Cerebellar cortex (tissue), 1 donor: ENCODE measurements at regions not wholly inside any gene's neighbourhood (a gene's known extent, or its start where the extent isn't known, plus 50 kb on each side); places are given as distances from the start of the nearest gene placed in this dataset.
"Not testable (repeated sequence)": the region's sequence is repeated elsewhere in the genome, so short reads cannot be mapped to it uniquely, and the experiment has no call there.

Experiments
- DNase-seq: peaks from one replicate; pipeline ENCODE4 v3.0.0-alpha.2; 2015; ENCODE audit warnings: low spot score

GRCh38 chr18:26650310-26651268 lies 102.2 kb upstream of the KCTD1 start:
- DNase-seq: no peak

GRCh38 chr18:26649193-26649543 lies 100.8 kb upstream of the KCTD1 start:
- no peak for DNase-seq

GRCh38 chr18:26648509-26649192 lies 100.3 kb upstream of the KCTD1 start:
- DNase-seq: no peak

- DNase-seq: no peak
These were observed 98.5 kb upstream of the KCTD1 start for GRCh38 chr18:26646901-26647300.

- no peak for DNase-seq
These were observed 94.3 kb upstream of the KCTD1 start for GRCh38 chr18:26642440-26643348.

- no peak for DNase-seq
These were observed 92.2 kb upstream of the KCTD1 start for GRCh38 chr18:26640541-26640940.

GRCh38 chr18:26639149-26639548 lies 90.8 kb upstream of the KCTD1 start:
- DNase-seq: no peak

- DNase-seq: no peak
These were observed 89.6 kb upstream of the KCTD1 start for GRCh38 chr18:26637983-26638382.

- DNase-seq: no peak
These were observed 89.0 kb upstream of the KCTD1 start for GRCh38 chr18:26637324-26637723.

GRCh38 chr18:26635466-26635865 lies 87.1 kb upstream of the KCTD1 start:
- no peak for DNase-seq

GRCh38 chr18:26634631-26635030 lies 86.3 kb upstream of the KCTD1 start:
- no peak for DNase-seq

- no peak for DNase-seq
These were observed 82.8 kb upstream of the KCTD1 start for GRCh38 chr18:26631135-26631534.

- no peak for DNase-seq
These were observed 82.2 kb upstream of the KCTD1 start for GRCh38 chr18:26630596-26630995.

GRCh38 chr18:26628017-26628416 lies 79.7 kb upstream of the KCTD1 start:
- DNase-seq: no peak

- no peak for DNase-seq
These were observed 76.1 kb upstream of the KCTD1 start for GRCh38 chr18:26624443-26624842.

GRCh38 chr18:26623314-26623713 lies 75.0 kb upstream of the KCTD1 start:
- DNase-seq: not testable (repeated sequence)

- DNase-seq: peak; percentile 35
These were observed 73.0 kb upstream of the KCTD1 start for GRCh38 chr18:26621161-26622026.

- no peak for DNase-seq
These were observed 71.0 kb upstream of the KCTD1 start for GRCh38 chr18:26619350-26619749.

- no peak for DNase-seq
These were observed 69.8 kb upstream of the KCTD1 start for GRCh38 chr18:26618135-26618534.

- DNase-seq: no peak
These were observed 68.8 kb upstream of the KCTD1 start for GRCh38 chr18:26617151-26617554.

- DNase-seq: no peak
These were observed 66.0 kb upstream of the KCTD1 start for GRCh38 chr18:26614374-26614773.
